ENCODE measurements at regions not wholly inside any gene's neighbourhood (a gene's known extent, or its start where the extent isn't known, plus 50 kb on each side); places are given as distances from the start of the nearest gene placed in this dataset.

DNA sequence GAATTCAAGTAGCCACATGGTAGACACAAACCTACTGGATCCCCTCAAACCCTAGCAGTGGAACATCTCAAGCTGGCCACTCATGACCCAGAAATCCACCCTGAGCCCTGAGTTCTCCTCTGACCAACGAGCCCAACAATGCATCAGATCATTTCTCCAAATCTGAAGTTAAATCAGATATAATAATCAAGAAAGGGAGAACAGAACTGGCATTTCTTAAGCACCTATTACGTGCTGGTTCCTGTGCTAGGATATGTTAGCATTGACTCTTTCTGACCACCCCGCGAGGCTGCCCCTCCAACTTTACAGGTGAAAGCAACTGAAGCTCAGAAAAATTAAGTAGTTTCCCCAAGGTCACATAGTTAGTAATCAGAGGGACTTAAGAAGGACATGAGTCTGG lies 51.5 kb upstream of the CCDC174 start:
- no peak overlapping the region for H3K14ac ChIP-seq (ENCODE audit: low read length in 2 of 2)
- WGBS, result 53% methylated on average over 3 of the region's 4 CpGs

DNA sequence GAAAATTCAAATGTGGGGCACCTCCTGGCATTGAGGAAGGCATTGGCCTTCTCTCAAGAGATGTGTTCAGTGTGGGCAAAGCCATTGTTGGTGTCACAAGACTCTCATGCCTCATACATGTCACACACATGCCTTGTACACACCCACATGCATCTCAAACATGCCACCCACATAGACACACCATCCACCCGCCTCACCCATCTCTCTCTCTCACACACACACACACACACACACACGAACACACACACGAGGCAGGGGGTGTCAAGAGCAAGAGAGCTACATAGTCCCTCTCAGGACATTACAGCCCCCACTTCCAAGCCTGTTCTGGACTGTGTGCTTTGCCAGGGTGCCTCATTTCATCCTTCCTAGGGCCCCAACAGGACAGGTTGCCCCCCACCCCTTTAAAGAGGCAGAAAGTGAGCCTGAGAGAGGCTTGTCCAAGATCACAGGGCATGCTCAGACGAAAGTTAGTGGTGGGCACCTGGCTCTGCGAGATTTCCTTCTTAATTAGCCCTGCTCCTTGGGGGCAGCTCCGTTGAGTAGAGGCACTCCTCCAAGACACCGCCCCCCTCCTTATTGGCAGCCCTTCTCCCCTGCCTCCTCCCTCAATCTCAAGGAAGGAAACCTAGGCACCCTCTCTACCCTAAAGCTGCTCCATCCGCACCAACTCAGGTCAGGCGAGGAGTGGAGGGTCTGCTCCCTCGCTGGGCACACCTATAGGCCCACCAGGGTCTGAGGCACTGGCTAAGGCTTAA lies 50.5 kb upstream of the CCDC174 start:
- Histone ChIP-seq H3K18ac (ENCODE audit: low read depth in 1 of 2, low read length in 2 of 2) (no peak overlapping the region), H2BK120ac (ENCODE audit: low read depth, low read length) (no peak overlapping the region), H4K91ac (ENCODE audit: low read length) (no peak overlapping the region), H2AFZ (ENCODE audit: low read depth, low read length) (no peak overlapping the region), H4K8ac (ENCODE audit: low read length) (no peak overlapping the region), H3K36me3 (ENCODE audit: control insufficient read depth in 1 of 2, insufficient read depth in 2 of 2, low read depth in 1 of 2, low read length in 2 of 2) (no peaks in the 10 kb centered on the region), H2AK5ac (ENCODE audit: low read length, severe bottlenecking) (no peak overlapping the region), H3K23ac (ENCODE audit: low read length in 2 of 2) (no peak overlapping the region), H3K4me3 (ENCODE audit: insufficient read depth in 1 of 2, low read depth in 1 of 2, low read length in 2 of 2) (no peak overlapping the region), H3K79me1 (replicated peaks; ENCODE audit: low read length, poor library complexity, severe bottlenecking) (no peaks in the 10 kb centered on the region), H3K9me3 (ENCODE audit: control insufficient read depth, low read length) (no peaks in the 10 kb centered on the region), H3K4me2 (ENCODE audit: low read length, poor library complexity, severe bottlenecking) (no peak overlapping the region), H3K14ac (ENCODE audit: low read length in 2 of 2) (no peak overlapping the region), H2BK5ac (ENCODE audit: low read depth, low read length, poor library complexity, severe bottlenecking) (no peak overlapping the region), H3K27ac (ENCODE audit: low read length, poor library complexity, severe bottlenecking) (no peak overlapping the region), H3K4me1 (ENCODE audit: control insufficient read depth, insufficient read depth, low read depth, low read length) (peaks cover 11% of the 10 kb centered on the region), H3K27me3 (ENCODE audit: control insufficient read depth in 1 of 2, insufficient read depth in 1 of 2, low read length in 2 of 2) (peaks cover 70 to 86% of the 10 kb centered on the region in 2 experiments), H2BK12ac (ENCODE audit: low read length in 2 of 2) (no peak overlapping the region), H3K9ac (ENCODE audit: low read length) (no peak overlapping the region), H2BK15ac (ENCODE audit: low read depth, poor library complexity, severe bottlenecking) (no peak overlapping the region), H3K4ac (ENCODE audit: low read depth in 1 of 2, low read length in 2 of 2) (no peak overlapping the region)
- WGBS, result 48% methylated on average over 10 of the region's 10 CpGs
- no peak for DNase-seq

More for the DNA sequence above, 51.5 kb upstream of the CCDC174 start:
- no peak overlapping the region for H2AK5ac ChIP-seq (ENCODE audit: low read length, severe bottlenecking)
- no peak overlapping the region for H2BK120ac ChIP-seq (ENCODE audit: low read depth, low read length)
- H3K9ac ChIP-seq (ENCODE audit: low read length), result no peak overlapping the region
- H3K18ac ChIP-seq (ENCODE audit: low read depth in 1 of 2, low read length in 2 of 2), result no peak overlapping the region
- peaks cover 67 to 80% of the 10 kb centered on the region in 2 experiments for H3K27me3 ChIP-seq (ENCODE audit: control insufficient read depth in 1 of 2, insufficient read depth in 1 of 2, low read length in 2 of 2)
- no peak overlapping the region for H3K4ac ChIP-seq (ENCODE audit: low read depth in 1 of 2, low read length in 2 of 2)
- H3K4me1 ChIP-seq (ENCODE audit: control insufficient read depth, insufficient read depth, low read depth, low read length), result peaks cover 11% of the 10 kb centered on the region
- no peak overlapping the region for H2BK12ac ChIP-seq (ENCODE audit: low read length in 2 of 2)
- DNase-seq, result no peak
- H2AFZ ChIP-seq (ENCODE audit: low read depth, low read length), result no peak overlapping the region
- H3K27ac ChIP-seq (ENCODE audit: low read length, poor library complexity, severe bottlenecking), result no peak overlapping the region
- H3K4me3 ChIP-seq (ENCODE audit: insufficient read depth in 1 of 2, low read depth in 1 of 2, low read length in 2 of 2), result no peak overlapping the region
- H3K23ac ChIP-seq (ENCODE audit: low read length in 2 of 2), result no peak overlapping the region
- H3K79me1 ChIP-seq (replicated peaks; ENCODE audit: low read length, poor library complexity, severe bottlenecking), result no peaks in the 10 kb centered on the region
- H4K91ac ChIP-seq (ENCODE audit: low read length), result no peak overlapping the region
- no peaks in the 10 kb centered on the region for H3K9me3 ChIP-seq (ENCODE audit: control insufficient read depth, low read length)
- no peaks in the 10 kb centered on the region for H3K36me3 ChIP-seq (ENCODE audit: control insufficient read depth in 1 of 2, insufficient read depth in 2 of 2, low read depth in 1 of 2, low read length in 2 of 2)
- H4K8ac ChIP-seq (ENCODE audit: low read length), result no peak overlapping the region
- H2BK5ac ChIP-seq (ENCODE audit: low read depth, low read length, poor library complexity, severe bottlenecking), result no peak overlapping the region
- H2BK15ac ChIP-seq (ENCODE audit: low read depth, poor library complexity, severe bottlenecking), result no peak overlapping the region
- no peak overlapping the region for H3K4me2 ChIP-seq (ENCODE audit: low read length, poor library complexity, severe bottlenecking)

DNA sequence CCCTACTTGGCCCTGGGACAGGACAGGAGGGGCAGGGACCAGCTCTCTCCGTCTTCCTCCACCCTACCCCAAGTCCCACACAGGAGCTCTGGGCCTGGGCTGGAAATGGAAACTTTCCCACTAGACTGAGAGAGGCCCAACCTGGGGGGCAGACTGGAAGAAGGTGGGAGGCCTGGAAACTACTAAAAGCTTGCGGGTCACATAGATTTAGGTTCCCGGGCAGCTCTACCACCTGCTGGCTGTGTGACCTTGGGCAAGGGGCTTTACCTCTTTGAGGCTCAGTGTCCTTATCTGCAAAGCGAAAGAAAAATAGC lies 49.9 kb upstream of the CCDC174 start:
- Histone ChIP-seq H2AK5ac (ENCODE audit: low read length, severe bottlenecking) (no peak overlapping the region), H2BK15ac (ENCODE audit: low read depth, poor library complexity, severe bottlenecking) (no peak overlapping the region), H2AFZ (ENCODE audit: low read depth, low read length) (no peak overlapping the region), H3K4ac (ENCODE audit: low read depth in 1 of 2, low read length in 2 of 2) (no peak overlapping the region), H3K27me3 (ENCODE audit: control insufficient read depth in 1 of 2, insufficient read depth in 1 of 2, low read length in 2 of 2) (peaks cover 75 to 83% of the 10 kb centered on the region in 2 experiments), H3K9me3 (ENCODE audit: control insufficient read depth, low read length) (no peaks in the 10 kb centered on the region), H3K27ac (ENCODE audit: low read length, poor library complexity, severe bottlenecking) (no peak overlapping the region), H3K79me1 (replicated peaks; ENCODE audit: low read length, poor library complexity, severe bottlenecking) (no peaks in the 10 kb centered on the region), H4K91ac (ENCODE audit: low read length) (no peak overlapping the region), H3K4me2 (ENCODE audit: low read length, poor library complexity, severe bottlenecking) (no peak overlapping the region), H3K4me3 (ENCODE audit: insufficient read depth in 1 of 2, low read depth in 1 of 2, low read length in 2 of 2) (no peak overlapping the region), H2BK120ac (ENCODE audit: low read depth, low read length) (no peak overlapping the region), H3K4me1 (ENCODE audit: control insufficient read depth, insufficient read depth, low read depth, low read length) (peaks cover 11% of the 10 kb centered on the region), H4K8ac (ENCODE audit: low read length) (no peak overlapping the region), H3K23ac (ENCODE audit: low read length in 2 of 2) (no peak overlapping the region), H3K18ac (ENCODE audit: low read depth in 1 of 2, low read length in 2 of 2) (no peak overlapping the region), H3K36me3 (ENCODE audit: control insufficient read depth in 1 of 2, insufficient read depth in 2 of 2, low read depth in 1 of 2, low read length in 2 of 2) (no peaks in the 10 kb centered on the region), H2BK5ac (ENCODE audit: low read depth, low read length, poor library complexity, severe bottlenecking) (no peak overlapping the region), H3K14ac (ENCODE audit: low read length in 2 of 2) (no peak overlapping the region), H2BK12ac (ENCODE audit: low read length in 2 of 2) (no peak overlapping the region), H3K9ac (ENCODE audit: low read length) (no peak overlapping the region)
- WGBS, result 56% methylated on average over 3 of the region's 4 CpGs
- DNase-seq, result no peak
